Prostate gland (tissue), 2 donors: ENCODE measurements at regions not wholly inside any gene's neighbourhood (a gene's known extent, or its start where the extent isn't known, plus 50 kb on each side); places are given as distances from the start of the nearest gene placed in this dataset.

ENCODE experiments used
- DNase-seq: peaks from one replicate; pipeline ENCODE4 v3.0.0-alpha.2; 2019; ENCODE audit warnings: low spot score
- H3K27ac ChIP-seq, 2 donors: fragments of 200-600 bp; sonication (generic); 2 replicates each; pipeline ENCODE4 v1.5.1; 2017 to 2019
- H3K27me3 ChIP-seq: fragments of 200-600 bp; sonication (generic); replicated peaks from 2 replicates; pipeline ENCODE4 v1.5.1; 2019; ENCODE audit not compliant: insufficient read depth
- H3K36me3 ChIP-seq, 2 donors: fragments of 200-600 bp; sonication (generic); 1 replicate in 1 of 2; 2 replicates in 1 of 2; pipeline versions ENCODE4 v1.5.1 to v1.8.1; 2017 to 2019
- H3K4me1 ChIP-seq: fragments of 200-600 bp; sonication (generic); replicated peaks from 2 replicates; pipeline ENCODE4 v1.5.1; 2019
- H3K4me3 ChIP-seq, 2 donors: fragments of 200-600 bp; sonication (generic); 2 replicates each; pipeline ENCODE4 v1.5.1; 2017 to 2019
- H3K9me3 ChIP-seq: fragments of 200-600 bp; sonication (generic); 2 replicates; pipeline ENCODE4 v1.5.1; 2017
- POLR2A ChIP-seq: fragments of 450-650 bp; IDR thresholded peaks from one replicate; pipeline ENCODE4 v1.6.1; 2016; ENCODE audit warnings: antibody characterized with exemption, mild to moderate bottlenecking
- POLR2AphosphoS5 ChIP-seq: sonication (generic); formaldehyde crosslinking; IDR thresholded peaks from one replicate; pipeline ENCODE4 v1.6.1; 2017; ENCODE audit warnings: antibody characterized with exemption
- WGBS: methylation state at CpG from one replicate; pipeline ENCODE4 v1.1.5; 2018; 5-methylcytosine and 5-hydroxymethylcytosine counted together
- intact Hi-C: fragments of 100-400 bp; cut with DNase I; formaldehyde crosslinking; loops from one replicate; pipeline ENCODE4 v1.14.2; 2022
- TF ChIP-seq, protein P1 (sequence below), 4 experiments: fragments of 200-600 bp in 2 of 4; fragments of 450-650 bp in 2 of 4; sonication (generic) in 2 of 4; IDR thresholded peaks; 1 replicate in 3 of 4; 2 replicates in 1 of 4; pipeline ENCODE4 v1.5.1; 2016 to 2019; ENCODE audit warnings: antibody characterized with exemption in 4 of 4, mild to moderate bottlenecking in 2 of 4, moderate library complexity in 2 of 4

DNA sequence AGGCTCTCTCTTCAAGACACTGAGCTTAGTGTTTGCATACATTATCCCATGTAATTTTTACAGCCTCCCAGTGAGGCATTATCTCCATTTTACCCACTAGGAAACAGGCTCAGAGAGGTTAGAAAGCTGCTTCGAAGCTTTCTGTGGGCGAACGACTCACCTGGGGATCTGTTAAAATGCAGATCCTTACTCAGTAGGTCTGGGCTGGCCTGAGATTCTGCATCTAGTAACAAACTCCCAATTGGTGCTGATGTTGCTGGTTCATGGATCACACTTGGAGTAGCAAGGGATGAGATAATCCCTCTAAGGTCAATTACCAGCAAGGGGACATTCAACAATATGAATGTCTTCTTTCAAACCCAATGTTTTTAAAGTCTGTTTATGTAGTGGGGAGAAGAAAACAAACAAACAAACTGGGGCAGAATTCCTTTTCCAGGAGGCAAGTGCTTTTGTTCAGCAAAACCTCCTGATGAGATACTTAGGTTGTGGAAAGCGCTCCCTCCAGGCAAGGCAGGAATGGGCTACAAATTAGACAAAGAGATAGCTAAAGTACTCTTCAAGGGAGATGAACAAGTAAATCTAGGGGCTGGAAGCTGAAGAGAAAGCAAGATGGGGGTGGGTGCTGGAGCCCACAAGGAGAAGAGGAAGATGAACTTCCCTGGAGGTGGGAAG, 311.9 kb downstream of the SHQ1 start:
- TF ChIP-seq POLR2A (no peak), POLR2AphosphoS5 (no peak)
- TF ChIP-seq, protein P1, sequence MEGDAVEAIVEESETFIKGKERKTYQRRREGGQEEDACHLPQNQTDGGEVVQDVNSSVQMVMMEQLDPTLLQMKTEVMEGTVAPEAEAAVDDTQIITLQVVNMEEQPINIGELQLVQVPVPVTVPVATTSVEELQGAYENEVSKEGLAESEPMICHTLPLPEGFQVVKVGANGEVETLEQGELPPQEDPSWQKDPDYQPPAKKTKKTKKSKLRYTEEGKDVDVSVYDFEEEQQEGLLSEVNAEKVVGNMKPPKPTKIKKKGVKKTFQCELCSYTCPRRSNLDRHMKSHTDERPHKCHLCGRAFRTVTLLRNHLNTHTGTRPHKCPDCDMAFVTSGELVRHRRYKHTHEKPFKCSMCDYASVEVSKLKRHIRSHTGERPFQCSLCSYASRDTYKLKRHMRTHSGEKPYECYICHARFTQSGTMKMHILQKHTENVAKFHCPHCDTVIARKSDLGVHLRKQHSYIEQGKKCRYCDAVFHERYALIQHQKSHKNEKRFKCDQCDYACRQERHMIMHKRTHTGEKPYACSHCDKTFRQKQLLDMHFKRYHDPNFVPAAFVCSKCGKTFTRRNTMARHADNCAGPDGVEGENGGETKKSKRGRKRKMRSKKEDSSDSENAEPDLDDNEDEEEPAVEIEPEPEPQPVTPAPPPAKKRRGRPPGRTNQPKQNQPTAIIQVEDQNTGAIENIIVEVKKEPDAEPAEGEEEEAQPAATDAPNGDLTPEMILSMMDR (IDR thresholded peaks at IDR 0.05): no peak
- Histone ChIP-seq H3K27me3 (no peaks in the 10 kb centered on the region), H3K4me1 (no peaks in the 10 kb centered on the region), H3K27ac (no peak overlapping the region), H3K9me3 (no peaks in the 10 kb centered on the region), H3K36me3 (no peaks in the 10 kb centered on the region), H3K4me3 (no peak overlapping the region)
- no peak for DNase-seq
- WGBS: 93% methylated on average over 4 of the region's 4 CpGs
- intact Hi-C loops: no loop called here

DNA sequence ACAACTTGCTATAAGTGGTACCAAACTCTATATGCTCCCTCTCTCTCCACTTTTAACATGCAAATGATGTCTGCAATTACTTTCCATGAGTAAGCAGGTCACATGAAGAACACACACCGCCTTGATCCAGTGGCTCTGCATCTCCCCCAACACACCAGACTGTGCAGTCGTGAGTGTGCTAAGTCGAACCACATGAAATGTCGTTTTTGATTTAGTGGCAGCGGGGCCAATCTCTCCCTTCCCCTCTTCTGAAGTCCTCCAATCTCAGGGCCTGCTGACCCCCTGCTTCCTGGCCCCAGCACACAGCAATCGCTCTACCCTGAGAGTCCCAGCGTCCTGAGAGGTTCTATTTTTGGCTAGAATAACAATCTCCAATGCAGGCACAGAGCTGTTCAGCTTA, 312.5 kb downstream of the SHQ1 start:
- H3K27ac ChIP-seq: no peak overlapping the region
- H3K4me3 ChIP-seq: no peak overlapping the region
- TF ChIP-seq POLR2A (no peak), POLR2AphosphoS5 (no peak)
- TF ChIP-seq, protein P1 (IDR thresholded peaks at IDR 0.05): no peak
- no peaks in the 10 kb centered on the region for H3K27me3 ChIP-seq
- H3K9me3 ChIP-seq: no peaks in the 10 kb centered on the region
- H3K36me3 ChIP-seq: no peaks in the 10 kb centered on the region
- no peak for DNase-seq
- intact Hi-C loops: no loop called here
- H3K4me1 ChIP-seq: no peaks in the 10 kb centered on the region
- WGBS: 82% methylated on average over 7 of the region's 7 CpGs

DNA sequence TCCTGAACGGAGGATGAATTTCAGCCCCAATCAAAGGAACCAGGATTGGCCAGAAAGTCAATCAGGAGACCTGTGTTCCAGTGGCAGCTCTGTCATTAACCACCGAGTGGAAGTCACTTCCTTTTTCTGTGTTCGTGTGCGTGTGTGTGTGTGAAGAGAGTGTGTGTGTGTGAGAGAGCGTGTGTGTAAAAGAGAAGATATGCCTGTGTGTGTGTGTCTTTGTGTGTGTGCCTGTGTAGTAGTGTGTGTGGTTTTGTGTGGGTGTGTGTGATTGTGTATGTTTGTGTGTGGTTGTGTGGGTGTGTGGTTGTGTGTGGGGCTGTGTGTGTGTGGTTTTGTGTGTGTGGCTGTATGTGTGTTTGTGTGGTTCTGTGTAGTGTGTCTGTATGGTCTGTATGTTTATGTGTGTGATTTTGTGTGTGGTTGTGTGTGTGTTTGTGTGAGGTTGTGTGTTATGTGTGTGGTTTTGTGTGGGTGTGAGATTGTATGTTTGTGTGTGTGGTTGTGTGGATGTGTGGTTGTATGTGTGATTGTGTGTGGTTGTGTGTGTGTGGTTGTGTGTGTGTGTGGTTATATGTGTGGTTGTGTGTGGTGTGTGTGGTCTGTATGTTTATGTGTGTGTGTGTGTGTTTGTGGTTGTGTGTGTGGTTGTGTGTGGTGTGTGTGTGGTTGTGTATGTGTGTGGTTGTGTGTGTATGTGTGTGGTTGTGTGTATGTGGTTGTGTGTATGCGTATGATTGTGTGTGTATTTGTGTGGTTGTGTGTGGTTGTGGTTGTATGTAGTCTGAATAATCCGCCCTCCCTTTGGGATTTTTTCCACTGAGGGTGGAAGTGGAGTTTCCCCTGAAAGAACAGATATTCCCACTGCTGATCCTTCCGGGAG, 314.4 kb downstream of the SHQ1 start:
- no peak for DNase-seq
- no peak for TF ChIP-seq POLR2A
- no peak for TF ChIP-seq POLR2AphosphoS5
- TF ChIP-seq, protein P1 (IDR thresholded peaks at IDR 0.05): no peak
- Histone ChIP-seq H3K4me3 (no peak overlapping the region), H3K9me3 (no peaks in the 10 kb centered on the region), H3K36me3 (no peaks in the 10 kb centered on the region), H3K27me3 (no peaks in the 10 kb centered on the region), H3K27ac (no peak overlapping the region), H3K4me1 (no peaks in the 10 kb centered on the region)
- intact Hi-C loops: no loop called here
- 83% methylated on average over 8 of the region's 8 CpGs for WGBS

DNA sequence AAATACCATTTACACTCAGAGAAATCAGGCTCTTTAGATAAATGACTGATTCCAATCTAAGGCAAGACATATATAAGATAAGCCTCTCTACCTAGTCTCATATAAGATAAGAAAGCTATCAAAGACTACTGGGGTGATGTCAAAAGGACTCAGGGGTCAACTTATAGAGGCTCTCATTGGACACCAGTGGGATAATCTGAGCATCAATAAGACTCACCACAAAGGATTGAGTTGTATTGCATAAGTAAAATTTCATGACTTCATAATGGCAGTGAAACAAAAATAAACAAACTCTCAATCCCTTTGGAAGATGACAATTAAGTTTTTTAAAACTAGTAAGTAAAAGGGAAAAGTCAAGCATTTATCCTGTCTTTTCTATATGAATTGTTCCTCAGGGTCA, 317.8 kb downstream of the SHQ1 start:
- Histone ChIP-seq H3K9me3 (no peaks in the 10 kb centered on the region), H3K27ac (no peak overlapping the region)
- intact Hi-C loops: no loop called here

More for the DNA sequence above, 317.8 kb downstream of the SHQ1 start:
- H3K27me3 ChIP-seq: no peaks in the 10 kb centered on the region
- TF ChIP-seq POLR2A (no peak), POLR2AphosphoS5 (no peak)
- TF ChIP-seq, protein P1 (IDR thresholded peaks at IDR 0.05): no peak
- no peak overlapping the region for H3K4me3 ChIP-seq
- no peaks in the 10 kb centered on the region for H3K4me1 ChIP-seq
- DNase-seq: no peak
- no peaks in the 10 kb centered on the region for H3K36me3 ChIP-seq
